Esophagus squamous epithelium (tissue), 5 donors: ENCODE measurements at regions not wholly inside any gene's neighbourhood (a gene's known extent, or its start where the extent isn't known, plus 50 kb on each side); places are given as distances from the start of the nearest gene placed in this dataset.
"Not testable (repeated sequence)": the region's sequence is repeated elsewhere in the genome, so short reads cannot be mapped to it uniquely, and the experiment has no call there.

ENCODE experiments used
- DNase-seq: peaks from one replicate; lab custom pipeline; 2025; lab: John Stamatoyannopoulos, UW
- H3K27ac ChIP-seq, 4 donors: fragments of 200-600 bp; sonication (generic); one replicate each; pipeline ENCODE4 v1.5.1; 2016 to 2019; ENCODE audit warnings: mild to moderate bottlenecking in 1 of 4
- H3K27me3 ChIP-seq, 4 donors: fragments of 200-600 bp; sonication (generic); 1 replicate in 3 of 4; 2 replicates in 1 of 4; pipeline versions ENCODE4 v1.5.1 to v1.6.0; 2017 to 2021; ENCODE audit warnings: antibody characterized with exemption in 1 of 4
- H3K36me3 ChIP-seq, 3 donors: fragments of 200-600 bp; sonication (generic); one replicate each; pipeline ENCODE4 v1.5.1; 2016 to 2019
- H3K4me1 ChIP-seq, 3 donors: fragments of 200-600 bp; sonication (generic); one replicate each; pipeline ENCODE4 v1.5.1; 2017 to 2019
- H3K4me3 ChIP-seq, 4 donors: fragments of 200-600 bp; sonication (generic); 1 replicate in 3 of 4; 2 replicates in 1 of 4; pipeline ENCODE4 v1.5.1; 2016 to 2019; ENCODE audit warnings: mild to moderate bottlenecking in 2 of 4, moderate library complexity in 1 of 4
- H3K9me3 ChIP-seq, 3 donors: fragments of 200-600 bp; sonication (generic); one replicate each; pipeline ENCODE4 v1.5.1; 2016 to 2019
- POLR2A ChIP-seq, 4 donors: fragments of 450-650 bp; IDR thresholded peaks; one replicate each; pipeline ENCODE4 v1.6.1; 2017; ENCODE audit warnings: antibody characterized with exemption in 4 of 4, mild to moderate bottlenecking in 4 of 4, moderate library complexity in 3 of 4
- WGBS, 2 donors: methylation state at CpG; one replicate each; pipeline ENCODE4 v1.1.5; 2018; 5-methylcytosine and 5-hydroxymethylcytosine counted together
- intact Hi-C: fragments of 100-400 bp; cut with DNase I; formaldehyde crosslinking; loops from one replicate; pipeline ENCODE4 v1.15.0; 2022
- TF ChIP-seq, protein P1 (sequence below), 6 experiments: fragments of 450-650 bp in 4 of 6; fragments of 200-600 bp in 2 of 6; sonication (generic) in 2 of 6; IDR thresholded peaks; one replicate each; pipeline ENCODE4 v1.5.1; 2016 to 2019; ENCODE audit warnings: antibody characterized with exemption in 6 of 6, mild to moderate bottlenecking in 4 of 6, moderate library complexity in 4 of 6
- donor health status: DM: yes; HTN: yes; CAD: no.

- intact Hi-C loops: not testable (repeated sequence)
These were observed 60.3 kb upstream of the NMU start for GRCh38 chr4:55696424-55696823.

DNA sequence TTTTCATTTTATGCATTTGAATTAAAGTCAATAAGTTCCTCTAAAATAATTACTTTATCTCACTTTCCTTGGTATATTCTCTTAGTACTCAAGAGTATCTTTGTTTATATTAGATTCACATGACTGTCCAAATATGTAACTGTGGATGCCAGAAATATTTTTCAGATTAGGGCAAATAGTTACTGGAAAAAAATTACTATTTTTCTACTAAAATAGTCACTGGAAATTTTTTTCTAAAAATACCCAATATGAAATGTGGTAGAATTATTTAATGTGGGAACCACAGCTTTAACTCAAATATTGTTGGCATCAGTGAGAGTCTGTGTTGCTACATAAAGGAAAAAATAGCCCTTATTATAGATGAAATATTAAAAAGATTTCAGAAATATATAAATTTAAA lies 70.4 kb upstream of the NMU start:
- TF ChIP-seq, protein P1, sequence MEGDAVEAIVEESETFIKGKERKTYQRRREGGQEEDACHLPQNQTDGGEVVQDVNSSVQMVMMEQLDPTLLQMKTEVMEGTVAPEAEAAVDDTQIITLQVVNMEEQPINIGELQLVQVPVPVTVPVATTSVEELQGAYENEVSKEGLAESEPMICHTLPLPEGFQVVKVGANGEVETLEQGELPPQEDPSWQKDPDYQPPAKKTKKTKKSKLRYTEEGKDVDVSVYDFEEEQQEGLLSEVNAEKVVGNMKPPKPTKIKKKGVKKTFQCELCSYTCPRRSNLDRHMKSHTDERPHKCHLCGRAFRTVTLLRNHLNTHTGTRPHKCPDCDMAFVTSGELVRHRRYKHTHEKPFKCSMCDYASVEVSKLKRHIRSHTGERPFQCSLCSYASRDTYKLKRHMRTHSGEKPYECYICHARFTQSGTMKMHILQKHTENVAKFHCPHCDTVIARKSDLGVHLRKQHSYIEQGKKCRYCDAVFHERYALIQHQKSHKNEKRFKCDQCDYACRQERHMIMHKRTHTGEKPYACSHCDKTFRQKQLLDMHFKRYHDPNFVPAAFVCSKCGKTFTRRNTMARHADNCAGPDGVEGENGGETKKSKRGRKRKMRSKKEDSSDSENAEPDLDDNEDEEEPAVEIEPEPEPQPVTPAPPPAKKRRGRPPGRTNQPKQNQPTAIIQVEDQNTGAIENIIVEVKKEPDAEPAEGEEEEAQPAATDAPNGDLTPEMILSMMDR (IDR thresholded peaks at IDR 0.05): no peak
- TF ChIP-seq POLR2A (IDR thresholded peaks at IDR 0.05): no peak
- intact Hi-C loops: no loop called here

More at GRCh38 chr4:55696424-55696823, 60.3 kb upstream of the NMU start:
- 90 to 100% methylated on average over 2 to 3 of the region's 3 CpGs for WGBS, 2 donors
- H3K27me3 ChIP-seq, H3K36me3 ChIP-seq, H3K27ac ChIP-seq, H3K4me1 ChIP-seq, DNase-seq, H3K9me3 ChIP-seq, H3K4me3 ChIP-seq: not testable (repeated sequence)

GRCh38 chr4:55707507-55707906 lies 71.4 kb upstream of the NMU start:
- TF ChIP-seq, protein P1 (IDR thresholded peaks at IDR 0.05): no peak
- no peak for TF ChIP-seq POLR2A (IDR thresholded peaks at IDR 0.05)
- DNase-seq: no peak
- Histone ChIP-seq H3K27me3 (no peaks in the 10 kb centered on the region), H3K27ac (no peak overlapping the region), H3K4me3 (no peak overlapping the region), H3K4me1 (no peaks in the 10 kb centered on the region), H3K36me3 (no peaks in the 10 kb centered on the region), H3K9me3 (no peaks in the 10 kb centered on the region)
- WGBS, 2 donors: 71 to 90% methylated on average over 2 to 5 of the region's 5 CpGs
- intact Hi-C loops: no loop called here

More for the DNA sequence above, 70.4 kb upstream of the NMU start:
- Histone ChIP-seq H3K36me3 (no peaks in the 10 kb centered on the region), H3K4me3 (no peak overlapping the region), H3K27me3 (no peaks in the 10 kb centered on the region), H3K9me3 (no peaks in the 10 kb centered on the region), H3K27ac (no peak overlapping the region), H3K4me1 (no peaks in the 10 kb centered on the region)
- no peak for DNase-seq

DNA sequence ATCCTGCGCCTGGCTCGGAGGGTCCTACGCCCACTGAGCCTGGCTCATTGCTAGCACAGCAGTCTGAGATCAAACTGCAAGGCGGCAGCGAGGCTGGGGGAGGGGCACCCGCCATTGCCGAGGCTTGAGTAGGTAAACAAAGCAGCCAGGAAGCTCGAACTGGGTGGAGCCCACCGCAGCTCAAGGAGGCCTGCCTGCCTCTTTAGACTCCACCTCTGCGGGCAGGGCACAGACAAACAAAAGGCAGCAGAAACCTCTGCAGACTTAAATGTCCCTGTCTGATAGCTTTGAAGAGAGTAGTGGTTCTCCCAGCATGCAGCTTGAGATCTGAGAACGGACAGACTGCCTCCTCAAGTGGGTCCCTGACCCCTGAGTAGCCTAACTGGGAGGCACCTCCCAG lies 71.9 kb upstream of the NMU start:
- H3K4me1 ChIP-seq, H3K36me3 ChIP-seq, DNase-seq, H3K4me3 ChIP-seq, H3K9me3 ChIP-seq, intact Hi-C loops, H3K27me3 ChIP-seq, H3K27ac ChIP-seq: not testable (repeated sequence)
- 56 to 68% methylated on average over 5 to 11 of the region's 11 CpGs for WGBS, 2 donors

- H3K36me3 ChIP-seq, intact Hi-C loops, H3K27ac ChIP-seq, H3K9me3 ChIP-seq, H3K4me1 ChIP-seq, H3K27me3 ChIP-seq, H3K4me3 ChIP-seq, DNase-seq: not testable (repeated sequence)
- WGBS, 2 donors: 86 to 94% methylated on average over 2 of the region's 2 CpGs
These were observed 76.7 kb upstream of the NMU start for GRCh38 chr4:55712835-55713234.

GRCh38 chr4:55721651-55722050 lies 85.6 kb upstream of the NMU start:
- Histone ChIP-seq H3K27me3 (no peaks in the 10 kb centered on the region), H3K9me3 (no peaks in the 10 kb centered on the region), H3K36me3 (no peaks in the 10 kb centered on the region), H3K4me3 (no peak overlapping the region), H3K4me1 (no peaks in the 10 kb centered on the region), H3K27ac (no peak overlapping the region)
- no peak for DNase-seq
- no peak for TF ChIP-seq POLR2A (IDR thresholded peaks at IDR 0.05)
- TF ChIP-seq, protein P1 (IDR thresholded peaks at IDR 0.05): no peak
- intact Hi-C loops: no loop called here

GRCh38 chr4:55722132-55722531 lies 86.0 kb upstream of the NMU start:
- 65 to 73% methylated on average over 6 of the region's 6 CpGs for WGBS, 2 donors
- Histone ChIP-seq H3K27me3 (no peaks in the 10 kb centered on the region), H3K27ac (no peak overlapping the region), H3K36me3 (no peaks in the 10 kb centered on the region), H3K4me1 (no peaks in the 10 kb centered on the region), H3K4me3 (no peak overlapping the region), H3K9me3 (no peaks in the 10 kb centered on the region)
- intact Hi-C loops: no loop called here
- TF ChIP-seq, protein P1 (IDR thresholded peaks at IDR 0.05): no peak
- no peak for TF ChIP-seq POLR2A (IDR thresholded peaks at IDR 0.05)
- no peak for DNase-seq
